Vagina (tissue), 2 donors: ENCODE measurements at regions not wholly inside any gene's neighbourhood (a gene's known extent, or its start where the extent isn't known, plus 50 kb on each side); places are given as distances from the start of the nearest gene placed in this dataset.

Experiments used
- CTCF ChIP-seq, 3 experiments: fragments of 450-650 bp in 2 of 3; fragments of 200-600 bp in 1 of 3; sonication (generic) in 1 of 3; IDR thresholded peaks; one replicate each; pipeline ENCODE4 v1.5.1; 2017 to 2019; ENCODE audit warnings: antibody characterized with exemption in 3 of 3, mild to moderate bottlenecking in 2 of 3, moderate library complexity in 2 of 3
- POLR2AphosphoS5 ChIP-seq, 2 donors: sonication (generic); formaldehyde crosslinking; IDR thresholded peaks; one replicate each; pipeline ENCODE4 v1.9.0; 2017; ENCODE audit warnings: antibody characterized with exemption in 2 of 2, mild to moderate bottlenecking in 2 of 2, low read depth in 1 of 2; ENCODE audit not compliant: insufficient read depth in 1 of 2

- no peak for TF ChIP-seq CTCF (IDR thresholded peaks at IDR 0.05)
- TF ChIP-seq POLR2AphosphoS5 (IDR thresholded peaks at IDR 0.05; ENCODE audit: insufficient read depth in 1 of 2, low read depth in 1 of 2), result no peak
These were observed 293.4 kb upstream of the ACTBL2 start for GRCh38 chr5:57776035-57776434.
